ENCODE measurements at regions not wholly inside any gene's neighbourhood (a gene's known extent, or its start where the extent isn't known, plus 50 kb on each side); places are given as distances from the start of the nearest gene placed in this dataset.

DNA sequence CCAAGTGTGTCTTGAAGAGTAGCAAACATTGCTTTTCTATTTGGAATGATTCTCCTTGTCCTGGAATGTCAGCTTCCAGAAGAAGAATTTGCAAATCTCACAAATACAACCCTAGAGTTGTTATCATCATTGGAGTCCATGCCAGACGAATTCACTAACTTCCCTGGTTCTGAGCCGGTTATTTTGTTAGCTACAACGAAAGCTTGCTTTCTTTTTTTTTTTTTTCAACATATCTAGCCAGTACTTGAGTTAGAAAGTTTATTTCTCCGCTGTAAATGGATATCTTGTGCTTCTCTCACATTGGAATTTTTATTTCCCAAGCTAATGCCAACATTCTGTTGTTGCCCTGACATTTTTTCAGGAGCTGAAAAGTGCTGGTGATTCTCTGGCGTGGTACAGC, 138.1 kb upstream of the POM121L12 start:
- no peak for DNase-seq (ENCODE audit: low read depth in 2 of 2)

DNA sequence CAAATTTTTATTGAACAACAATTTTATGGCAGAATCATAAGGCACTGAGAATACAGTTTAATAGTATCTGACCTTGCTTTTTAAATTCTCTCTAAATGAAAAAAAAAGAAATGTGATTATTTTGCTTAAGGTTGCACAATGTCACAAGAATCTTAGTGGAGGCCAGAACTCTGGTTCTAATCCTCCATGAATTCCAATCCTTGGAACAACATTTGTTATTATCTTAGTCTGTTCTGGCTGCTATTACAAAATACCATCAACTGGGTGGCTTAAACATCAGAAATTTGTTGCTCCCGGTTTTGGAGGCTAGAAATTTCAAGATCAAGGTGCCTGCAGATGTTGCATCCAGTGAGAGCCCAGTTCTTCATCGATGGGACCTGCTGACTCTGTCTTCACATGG, 158.2 kb upstream of the POM121L12 start:
- no peak for DNase-seq (ENCODE audit: low read depth in 2 of 2)

DNA sequence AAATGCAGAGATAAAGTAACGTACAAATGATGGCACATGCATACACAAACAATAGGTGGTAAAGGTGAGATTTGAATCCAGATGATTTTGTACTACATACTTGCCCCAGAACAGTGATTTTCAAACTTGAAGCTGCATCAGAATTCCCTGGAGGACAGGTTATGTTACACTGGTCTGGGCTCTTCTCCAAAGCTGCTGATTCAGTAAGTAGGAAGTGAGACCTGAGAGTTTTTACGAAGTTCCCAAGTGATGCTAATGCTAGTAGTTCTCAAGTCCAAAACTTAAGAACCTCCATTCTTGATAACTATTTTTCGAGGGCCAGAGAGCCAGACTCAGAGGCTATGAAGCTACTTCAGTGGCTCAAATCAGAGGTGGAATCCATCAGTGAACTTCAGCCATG, 159.0 kb upstream of the POM121L12 start:
- DNase-seq (ENCODE audit: low read depth in 2 of 2) = no peak

DNA sequence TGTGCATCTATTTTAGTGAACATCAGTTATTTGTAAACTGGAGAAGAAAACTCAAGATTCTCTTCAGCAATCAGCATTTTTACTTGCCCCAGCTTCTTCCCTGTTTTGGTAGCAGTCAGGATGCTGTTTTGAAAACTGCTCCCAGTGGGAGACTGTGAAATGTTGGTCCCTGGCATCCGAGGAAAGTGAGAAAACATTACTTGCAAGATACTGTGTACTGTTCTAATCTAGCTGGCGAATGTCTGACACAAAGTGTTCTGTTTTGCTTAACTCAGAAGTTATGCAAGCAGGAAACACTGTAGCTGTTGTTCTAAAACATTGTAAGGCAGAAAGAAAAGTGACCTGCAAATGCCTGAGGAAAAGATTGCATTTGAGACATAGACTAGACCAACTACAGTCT, 171.8 kb upstream of the POM121L12 start:
- no peak for DNase-seq (ENCODE audit: low read depth in 2 of 2)

DNA sequence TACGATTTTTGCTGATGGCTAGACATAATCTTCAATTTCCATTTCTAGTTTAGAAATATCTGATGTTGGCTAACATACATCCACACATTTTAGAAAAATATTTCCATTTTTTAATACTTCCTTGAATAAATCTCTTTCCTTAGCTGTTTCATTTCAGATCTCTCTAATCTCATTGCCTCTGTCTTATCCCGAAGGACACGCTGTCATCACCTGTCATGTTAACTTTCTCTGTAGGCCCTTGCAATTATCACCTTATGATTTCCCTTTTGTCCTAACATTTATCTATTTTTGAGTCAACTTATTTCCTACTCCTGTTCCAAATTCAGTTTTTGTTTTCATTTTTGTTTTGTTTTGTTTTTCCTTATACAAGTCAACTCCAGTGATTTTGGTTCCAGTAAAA, 173.1 kb upstream of the POM121L12 start:
- no peak for DNase-seq (ENCODE audit: low read depth in 2 of 2)

DNA sequence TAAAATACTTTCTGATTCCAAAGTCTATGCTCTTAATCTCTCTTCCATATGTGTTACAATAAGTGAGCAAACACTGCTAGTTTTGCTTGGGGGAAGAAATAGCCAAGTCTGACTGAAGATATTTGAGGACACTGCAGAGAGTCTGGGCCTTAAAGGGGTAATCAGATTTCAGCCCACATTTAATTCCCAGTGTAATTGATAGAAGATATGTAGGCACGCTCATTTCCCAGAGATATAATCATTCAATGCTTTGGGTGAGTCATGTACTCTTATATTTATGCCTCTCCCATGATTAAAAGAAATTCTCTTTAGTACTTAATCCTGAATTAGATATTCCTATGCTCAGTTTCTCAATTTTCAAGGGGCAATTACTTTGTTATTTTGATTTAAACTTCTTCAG, 178.1 kb upstream of the POM121L12 start:
- no peak for DNase-seq (ENCODE audit: low read depth in 2 of 2)

DNA sequence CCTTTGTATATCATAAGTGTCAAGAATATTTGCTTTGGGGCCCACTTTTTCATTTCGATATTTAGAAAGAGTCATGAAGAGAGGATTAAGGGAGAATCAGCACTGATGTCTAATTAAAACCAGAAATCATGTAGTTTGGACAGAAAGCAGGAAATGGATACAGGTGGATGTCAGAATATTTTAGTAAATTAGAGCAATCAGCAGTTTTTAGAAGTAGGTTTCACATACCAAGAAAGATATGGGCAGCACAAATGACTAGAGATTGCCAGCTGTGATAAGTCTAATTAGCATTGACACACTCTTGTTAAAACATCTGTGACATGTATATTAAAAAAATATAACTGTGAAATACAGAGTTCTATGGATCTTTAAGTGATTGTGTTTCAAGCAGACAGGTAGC, 180.8 kb upstream of the POM121L12 start:
- no peak for DNase-seq (ENCODE audit: low read depth in 2 of 2)

DNA sequence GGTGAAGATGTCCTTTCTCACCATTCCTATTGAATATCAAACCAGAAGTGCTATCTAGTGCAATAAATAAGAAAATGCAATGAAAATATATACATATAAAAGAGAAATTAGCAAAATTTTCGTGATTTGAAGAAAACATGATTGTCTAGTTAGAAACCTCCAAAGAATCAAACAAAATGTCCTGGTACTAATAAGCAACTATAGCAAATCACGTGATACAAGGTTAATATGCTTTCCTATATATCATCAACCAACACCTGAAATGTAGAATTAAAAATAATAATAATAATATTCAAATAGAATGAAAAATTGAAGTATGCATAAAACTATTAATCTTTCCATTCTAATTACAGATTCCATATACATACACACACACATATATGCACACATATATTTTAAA, 183.9 kb upstream of the POM121L12 start:
- no peak for DNase-seq (ENCODE audit: low read depth in 2 of 2)

DNA sequence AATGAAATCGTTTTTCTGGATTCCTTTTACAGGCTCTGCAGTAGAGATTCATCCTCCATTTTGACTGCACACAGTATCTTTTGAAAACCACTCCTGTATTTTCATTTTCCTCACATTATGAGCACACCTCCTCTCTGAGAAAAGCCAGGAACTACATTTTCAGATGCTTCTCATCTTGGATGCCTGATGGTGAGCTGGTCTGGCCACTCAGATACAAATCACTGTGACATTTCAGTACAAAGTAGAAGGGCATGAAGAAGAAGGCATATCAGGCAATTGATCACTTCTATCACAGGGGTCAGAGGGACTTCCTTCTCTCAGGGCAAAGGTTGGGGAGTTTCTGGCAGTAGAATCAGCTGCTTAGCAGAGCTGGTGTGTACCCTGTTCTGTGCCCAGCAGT, 192.0 kb upstream of the POM121L12 start:
- DNase-seq (ENCODE audit: low read depth in 2 of 2) = no peak

DNA sequence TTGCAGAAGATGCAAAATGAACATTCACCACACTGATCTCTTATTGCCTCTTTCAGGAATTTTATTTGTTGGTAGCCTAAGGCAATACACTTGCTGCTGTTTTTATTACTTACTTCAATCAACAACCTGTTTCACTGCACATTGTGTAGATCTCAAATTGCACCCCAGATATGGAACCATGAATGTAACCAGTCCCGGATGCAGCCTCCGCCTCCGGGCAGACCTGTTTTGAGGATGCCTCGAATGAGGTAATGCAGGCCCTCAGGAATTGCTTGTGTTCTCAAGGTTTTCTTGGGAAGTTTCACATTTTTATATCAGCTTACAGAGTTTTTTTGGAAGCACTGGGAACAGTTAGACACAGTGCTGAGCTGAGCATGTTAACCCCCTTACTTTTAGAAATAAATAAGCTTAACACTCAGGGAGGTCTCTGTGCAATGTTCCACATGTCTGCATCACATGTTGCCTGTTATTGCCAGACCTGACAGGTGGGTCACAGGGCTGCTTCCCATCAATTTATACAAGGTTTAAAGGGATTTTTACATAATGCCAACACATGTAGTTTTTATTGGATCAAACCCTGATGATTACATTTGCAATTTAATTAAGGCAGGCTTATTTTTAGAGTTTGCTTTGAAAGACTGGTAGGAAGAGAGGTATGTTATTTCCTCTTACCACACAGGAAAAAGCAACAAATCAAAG, 193.1 kb upstream of the POM121L12 start:
- no peak for DNase-seq (ENCODE audit: low read depth in 2 of 2)

DNA sequence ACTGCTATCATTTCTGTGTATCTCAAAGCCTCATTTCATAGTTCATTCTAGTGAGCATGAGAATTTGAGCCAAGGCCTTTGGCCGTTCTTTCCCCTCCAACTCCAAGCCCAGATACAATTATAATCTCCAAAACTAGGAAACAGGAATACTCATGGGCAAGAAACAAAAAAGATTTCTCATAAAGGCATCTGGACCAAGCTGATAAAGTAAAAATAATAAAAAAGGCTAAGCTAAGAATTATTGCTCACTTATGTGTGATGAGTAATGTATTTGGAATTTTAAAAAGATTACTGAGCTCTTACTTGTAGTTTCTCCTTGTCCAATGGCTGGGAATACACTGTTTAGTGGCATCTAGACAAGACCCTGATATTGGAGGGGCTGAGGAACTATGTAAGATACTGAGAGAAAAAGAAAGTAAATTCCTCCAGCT, 196.4 kb upstream of the POM121L12 start:
- DNase-seq (ENCODE audit: low read depth in 2 of 2) = no peak

DNA sequence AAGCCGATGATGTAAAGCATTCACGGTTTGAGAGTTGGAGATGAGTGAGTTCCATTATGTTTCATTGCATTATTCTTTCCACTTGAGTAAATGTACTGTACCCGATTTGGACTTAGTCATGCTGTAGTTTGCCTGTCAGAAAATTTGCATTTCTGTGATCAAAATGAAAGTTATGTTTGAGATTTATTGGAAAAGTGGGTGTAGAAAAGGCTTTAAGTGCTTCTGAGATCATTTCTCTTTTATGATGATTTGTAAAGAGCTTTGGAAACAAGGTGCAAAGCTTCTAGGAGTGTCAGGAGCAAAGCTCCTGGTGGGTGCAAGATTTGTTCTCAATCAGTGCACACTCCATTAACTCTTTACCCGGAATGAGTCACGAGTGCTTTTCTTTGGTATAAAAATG, 204.1 kb upstream of the POM121L12 start:
- no peak for DNase-seq (ENCODE audit: low read depth in 2 of 2)

DNA sequence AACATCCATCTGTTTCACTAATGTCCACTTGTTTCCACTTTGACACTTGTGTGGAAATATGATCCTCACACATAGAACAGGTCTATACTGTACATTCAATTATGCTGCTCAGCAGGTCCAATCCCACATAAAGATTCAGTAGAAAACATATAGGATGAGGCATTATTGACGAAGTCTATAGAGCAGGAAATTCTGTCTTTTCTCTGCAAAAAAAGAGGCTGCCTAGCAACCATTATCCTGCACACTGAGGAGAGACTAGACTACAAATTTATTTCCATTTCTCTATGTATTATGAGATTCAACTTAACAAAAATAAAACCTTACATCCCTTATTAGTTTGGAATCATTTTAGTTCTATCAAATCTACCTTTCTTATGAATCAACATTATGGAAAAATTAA, 204.6 kb upstream of the POM121L12 start:
- no peak for DNase-seq (ENCODE audit: low read depth in 2 of 2)

DNA sequence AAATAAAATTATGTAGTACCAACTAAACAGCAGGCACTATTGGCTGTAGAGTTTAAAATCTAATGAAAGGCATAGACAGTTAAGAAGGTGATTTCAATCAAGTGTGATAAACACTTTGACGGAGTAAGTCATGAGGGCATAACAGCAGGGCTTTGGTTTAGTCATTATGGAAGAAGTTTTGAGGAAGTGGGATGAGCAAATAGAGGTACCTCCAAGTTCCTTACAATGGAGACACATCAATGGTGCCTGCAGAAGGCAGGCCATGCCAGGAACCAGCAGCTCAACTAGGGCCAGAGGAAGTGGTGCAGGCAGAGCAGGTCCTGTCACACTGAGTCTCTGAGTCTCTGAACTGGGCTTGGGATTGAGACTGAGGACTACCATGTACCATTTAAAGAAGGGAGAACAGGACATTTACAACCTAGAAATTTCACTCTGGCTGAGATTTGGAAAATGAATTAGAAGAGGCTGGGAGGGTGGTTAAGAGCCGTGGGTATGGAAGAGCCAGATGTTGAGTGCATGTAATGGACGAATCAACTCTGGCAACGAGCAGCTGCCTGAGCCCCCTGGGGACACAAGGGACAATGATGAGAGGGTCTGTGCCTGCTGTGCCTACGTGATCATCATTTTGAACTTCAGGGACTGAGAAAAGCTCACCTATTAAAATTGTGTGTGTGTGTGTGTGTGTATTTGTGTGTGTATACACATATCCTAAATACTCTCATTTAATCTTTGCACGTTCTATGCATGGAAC, 208.7 kb upstream of the POM121L12 start:
- DNase-seq (ENCODE audit: low read depth in 2 of 2) = no peak

DNA sequence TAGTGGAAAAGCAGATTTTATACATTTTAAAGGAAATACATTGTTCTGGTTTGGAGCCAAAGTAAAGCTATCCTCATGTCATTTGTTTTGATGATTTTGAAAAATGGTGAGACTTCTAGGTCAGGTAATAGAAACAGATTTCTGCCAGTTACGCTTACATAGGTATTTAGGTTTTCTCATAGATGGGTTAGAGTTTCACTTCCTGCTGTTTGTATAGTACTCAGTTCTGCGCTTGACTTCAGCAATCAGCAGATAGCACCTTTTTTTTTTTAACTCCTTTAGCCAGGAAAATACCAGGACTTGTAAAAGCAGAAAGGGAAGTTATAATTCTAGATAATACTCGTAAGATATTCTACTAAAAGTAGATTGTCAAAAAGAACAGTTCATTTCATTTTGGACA, 209.8 kb upstream of the POM121L12 start:
- no peak for DNase-seq (ENCODE audit: low read depth in 2 of 2)

DNA sequence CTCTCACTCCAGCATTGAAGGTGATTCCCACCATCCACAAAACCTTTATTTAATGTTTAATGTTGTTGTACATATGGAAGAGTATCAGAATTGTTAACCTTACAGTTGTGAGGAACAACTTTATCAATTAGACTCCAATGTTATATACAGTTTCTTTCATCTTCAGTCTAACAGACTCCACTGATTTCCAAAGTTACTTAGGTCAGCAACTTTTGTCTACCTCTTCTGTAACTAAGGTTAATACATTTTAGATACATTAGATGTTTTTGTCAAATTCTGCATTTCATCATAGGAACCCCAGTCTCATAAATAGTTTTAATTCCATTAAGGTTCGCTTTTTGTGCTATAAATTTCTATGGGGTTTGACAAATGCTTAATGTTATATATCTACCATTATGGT, 223.9 kb upstream of the POM121L12 start:
- no peak for DNase-seq (ENCODE audit: low read depth in 2 of 2)

DNA sequence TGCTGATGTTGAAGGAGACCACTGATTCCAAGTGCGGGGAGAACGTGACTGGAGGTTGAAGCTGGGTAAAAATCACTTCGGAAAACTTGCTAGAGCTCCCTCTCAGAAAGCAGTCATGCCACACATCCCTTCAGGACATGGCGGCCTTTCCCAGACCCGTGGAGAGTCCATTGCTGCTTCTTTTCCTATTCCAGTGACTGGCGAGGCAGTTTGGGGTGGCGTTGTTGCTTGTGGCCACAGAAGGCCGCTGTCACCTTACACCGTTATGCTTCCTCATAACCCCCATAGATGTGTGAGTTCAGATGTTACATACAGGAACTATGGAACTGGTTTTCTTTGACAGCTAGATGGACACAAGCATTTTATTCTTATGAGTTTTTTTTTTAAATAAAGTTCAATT, 235.6 kb upstream of the POM121L12 start:
- no peak for DNase-seq (ENCODE audit: low read depth in 2 of 2)

DNA sequence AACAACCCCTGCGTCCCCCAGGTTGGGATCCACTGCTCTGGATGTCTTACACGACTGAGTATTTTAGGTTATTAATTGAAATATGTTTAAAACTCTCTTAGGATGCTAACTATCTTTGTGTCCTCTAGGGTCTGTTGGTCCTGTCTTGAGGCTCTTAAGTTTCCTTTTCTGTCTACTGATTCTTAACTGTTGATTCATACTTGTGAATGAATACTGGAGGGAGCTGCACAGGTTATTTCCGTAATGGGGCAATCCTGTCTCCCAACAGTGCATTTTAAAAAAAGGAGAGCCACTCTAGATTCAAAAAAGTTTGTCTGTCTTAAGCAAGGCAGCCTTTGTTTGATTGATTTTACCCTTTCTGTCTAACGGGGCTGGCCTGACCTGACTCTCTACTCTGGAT, 237.6 kb upstream of the POM121L12 start:
- no peak for DNase-seq (ENCODE audit: low read depth in 2 of 2)

DNA sequence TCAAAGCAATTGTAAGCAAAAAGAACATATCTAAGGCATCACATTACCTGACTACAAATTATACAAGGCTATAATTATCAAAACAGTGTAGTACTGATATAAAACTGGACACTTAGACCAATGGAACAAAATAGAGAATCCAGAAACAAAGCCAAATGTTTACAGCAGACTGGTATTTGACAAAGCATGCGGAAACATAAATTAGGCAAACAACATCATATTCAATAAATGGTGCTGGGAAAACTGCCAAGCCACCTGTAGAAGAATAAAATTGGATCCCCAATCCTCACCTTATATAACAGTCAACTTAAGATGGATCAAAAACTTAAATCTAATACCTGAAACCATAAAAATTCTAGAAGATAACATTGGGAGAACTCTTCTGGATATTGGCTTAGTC, 240.8 kb upstream of the POM121L12 start:
- DNase-seq (ENCODE audit: low read depth in 2 of 2) = no peak

DNA sequence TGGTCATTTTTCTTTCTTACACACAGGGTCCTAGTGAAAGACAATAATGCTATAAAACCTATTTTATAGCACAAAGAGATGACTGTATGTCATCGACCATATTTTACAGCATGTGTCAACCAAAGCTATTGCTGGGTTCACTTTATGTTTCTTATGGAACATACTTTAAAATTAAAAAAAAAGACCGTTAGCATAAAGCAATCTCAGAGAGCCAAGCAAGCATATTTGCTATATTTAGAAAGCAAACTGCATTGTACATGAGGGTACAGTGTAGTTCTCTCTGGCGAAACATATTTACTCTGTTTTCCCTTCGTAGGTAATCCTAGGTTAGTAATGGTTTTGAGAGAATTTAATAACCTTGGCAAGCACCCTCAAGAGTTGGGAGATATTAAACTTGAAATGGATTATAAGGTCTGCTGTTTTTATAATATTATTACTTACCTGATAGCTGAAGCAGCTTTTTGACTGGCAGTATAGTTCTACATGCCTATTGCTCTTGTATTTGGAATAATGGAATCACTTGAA, 244.2 kb upstream of the POM121L12 start:
- no peak for DNase-seq (ENCODE audit: low read depth in 2 of 2)

DNA sequence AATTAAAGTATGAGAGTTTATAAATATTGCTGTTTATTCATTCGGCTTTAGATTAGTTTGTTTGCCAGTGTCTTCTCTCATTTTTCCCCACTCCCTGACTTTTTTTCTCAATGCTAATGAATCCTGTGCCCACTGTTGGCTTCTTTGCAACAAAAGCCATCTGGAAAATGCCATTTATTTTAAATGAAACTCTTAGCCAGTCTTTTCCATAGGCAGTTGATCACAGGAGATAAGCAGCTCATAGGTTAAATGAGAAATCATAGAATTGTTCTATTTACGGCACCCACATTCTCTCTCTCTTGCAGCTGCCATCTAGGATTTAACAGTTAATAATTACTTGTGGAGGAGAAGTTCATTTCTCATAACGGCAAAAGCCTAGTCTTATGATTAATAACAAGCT, 249.3 kb upstream of the POM121L12 start:
- DNase-seq (ENCODE audit: low read depth in 2 of 2) = no peak

DNA sequence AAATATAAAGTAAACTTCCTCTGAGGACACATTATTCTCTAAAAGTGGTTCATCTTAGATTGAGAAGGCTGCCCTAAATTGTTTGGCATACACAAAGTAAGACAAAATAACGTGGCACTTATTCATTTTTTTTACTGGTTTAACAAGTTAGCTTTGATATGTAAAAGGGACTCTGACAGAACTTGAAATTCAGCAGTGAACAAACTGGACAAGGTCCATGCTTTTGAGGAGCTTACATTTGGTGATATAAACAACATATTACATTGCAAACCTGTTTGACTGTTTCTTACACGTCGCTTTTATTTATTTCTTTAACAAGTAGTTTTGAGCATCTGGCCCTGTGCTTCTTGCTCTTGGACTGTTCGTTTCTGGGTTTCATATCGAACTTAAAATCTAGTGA, 253.1 kb upstream of the POM121L12 start:
- DNase-seq (ENCODE audit: low read depth in 2 of 2) = no peak

DNA sequence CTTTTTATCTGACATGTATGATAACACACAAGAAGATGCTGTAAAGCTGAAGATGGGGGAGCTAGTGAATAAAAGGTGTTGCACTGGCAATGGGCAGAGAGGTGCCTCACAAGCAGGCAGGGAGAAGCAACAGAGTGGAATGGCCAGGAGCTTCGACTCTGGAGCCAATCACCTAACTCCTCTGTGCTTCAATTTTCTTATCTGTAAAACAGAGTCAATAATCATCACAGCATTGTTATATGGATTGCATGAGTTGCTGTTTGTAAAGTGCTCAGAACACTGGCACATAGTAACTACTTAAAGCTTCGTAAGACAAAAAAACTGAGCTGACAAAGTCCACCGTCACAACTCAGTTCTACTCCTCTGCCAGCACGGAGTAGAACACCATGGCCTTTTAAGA, 254.2 kb upstream of the POM121L12 start:
- DNase-seq (ENCODE audit: low read depth in 2 of 2) = no peak
